IMR-90 (cell line): ENCODE measurements at regions not wholly inside any gene's neighbourhood (a gene's known extent, or its start where the extent isn't known, plus 50 kb on each side); places are given as distances from the start of the nearest gene placed in this dataset.

Experiments
- TF ChIP-seq, protein P1 (sequence below): conservative IDR thresholded peaks from 2 replicates; pipeline ENCODE4 v1.5.1; 2012; ENCODE audit warnings: mild to moderate bottlenecking, low read depth, low read length, improper control_type of control experiment
- TF ChIP-seq, protein P2 (sequence below): fragments of 150-350 bp; IDR thresholded peaks from 2 replicates; pipeline ENCODE4 v1.6.1; 2017; ENCODE audit warnings: mild to moderate bottlenecking, antibody characterized with exemption, low read length, low read depth

DNA sequence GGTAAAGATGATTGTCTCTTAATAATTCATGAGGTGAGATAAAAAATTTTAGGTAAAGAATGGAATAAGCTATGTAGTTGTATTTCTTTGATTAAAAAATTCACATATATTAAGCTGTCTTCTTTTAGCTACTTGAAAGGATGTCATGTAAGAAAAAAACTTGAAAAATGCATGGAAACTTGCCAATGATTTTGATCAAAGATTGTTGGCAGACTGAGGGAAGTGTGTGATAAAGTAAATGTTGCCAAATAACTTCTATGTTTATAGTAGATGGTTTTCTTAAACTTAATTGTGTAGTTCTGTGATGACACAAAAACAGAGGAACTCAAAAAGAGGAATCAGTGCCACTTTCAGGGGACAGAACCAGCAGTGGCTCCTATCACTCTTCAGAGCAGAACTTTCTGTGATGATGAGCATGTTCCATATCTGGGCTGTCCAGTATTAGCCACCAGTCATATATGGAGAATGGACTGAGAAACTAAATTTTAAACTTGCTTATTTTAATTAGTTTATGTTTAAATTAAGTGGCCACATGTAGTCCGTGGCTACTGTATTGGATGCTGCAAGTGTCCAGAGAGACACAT lies 51.9 kb upstream of the SLC38A11 start:
- TF ChIP-seq, protein P1, sequence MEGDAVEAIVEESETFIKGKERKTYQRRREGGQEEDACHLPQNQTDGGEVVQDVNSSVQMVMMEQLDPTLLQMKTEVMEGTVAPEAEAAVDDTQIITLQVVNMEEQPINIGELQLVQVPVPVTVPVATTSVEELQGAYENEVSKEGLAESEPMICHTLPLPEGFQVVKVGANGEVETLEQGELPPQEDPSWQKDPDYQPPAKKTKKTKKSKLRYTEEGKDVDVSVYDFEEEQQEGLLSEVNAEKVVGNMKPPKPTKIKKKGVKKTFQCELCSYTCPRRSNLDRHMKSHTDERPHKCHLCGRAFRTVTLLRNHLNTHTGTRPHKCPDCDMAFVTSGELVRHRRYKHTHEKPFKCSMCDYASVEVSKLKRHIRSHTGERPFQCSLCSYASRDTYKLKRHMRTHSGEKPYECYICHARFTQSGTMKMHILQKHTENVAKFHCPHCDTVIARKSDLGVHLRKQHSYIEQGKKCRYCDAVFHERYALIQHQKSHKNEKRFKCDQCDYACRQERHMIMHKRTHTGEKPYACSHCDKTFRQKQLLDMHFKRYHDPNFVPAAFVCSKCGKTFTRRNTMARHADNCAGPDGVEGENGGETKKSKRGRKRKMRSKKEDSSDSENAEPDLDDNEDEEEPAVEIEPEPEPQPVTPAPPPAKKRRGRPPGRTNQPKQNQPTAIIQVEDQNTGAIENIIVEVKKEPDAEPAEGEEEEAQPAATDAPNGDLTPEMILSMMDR, result no peak
- TF ChIP-seq, protein P2, sequence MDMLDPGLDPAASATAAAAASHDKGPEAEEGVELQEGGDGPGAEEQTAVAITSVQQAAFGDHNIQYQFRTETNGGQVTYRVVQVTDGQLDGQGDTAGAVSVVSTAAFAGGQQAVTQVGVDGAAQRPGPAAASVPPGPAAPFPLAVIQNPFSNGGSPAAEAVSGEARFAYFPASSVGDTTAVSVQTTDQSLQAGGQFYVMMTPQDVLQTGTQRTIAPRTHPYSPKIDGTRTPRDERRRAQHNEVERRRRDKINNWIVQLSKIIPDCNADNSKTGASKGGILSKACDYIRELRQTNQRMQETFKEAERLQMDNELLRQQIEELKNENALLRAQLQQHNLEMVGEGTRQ, result no peak
